ENCODE measurements at regions not wholly inside any gene's neighbourhood (a gene's known extent, or its start where the extent isn't known, plus 50 kb on each side); places are given as distances from the start of the nearest gene placed in this dataset.

GRCh38 chr17:71110326-71110725 is 941.0 kb downstream of the KCNJ2 start:
- DNase-seq: no peak

DNA sequence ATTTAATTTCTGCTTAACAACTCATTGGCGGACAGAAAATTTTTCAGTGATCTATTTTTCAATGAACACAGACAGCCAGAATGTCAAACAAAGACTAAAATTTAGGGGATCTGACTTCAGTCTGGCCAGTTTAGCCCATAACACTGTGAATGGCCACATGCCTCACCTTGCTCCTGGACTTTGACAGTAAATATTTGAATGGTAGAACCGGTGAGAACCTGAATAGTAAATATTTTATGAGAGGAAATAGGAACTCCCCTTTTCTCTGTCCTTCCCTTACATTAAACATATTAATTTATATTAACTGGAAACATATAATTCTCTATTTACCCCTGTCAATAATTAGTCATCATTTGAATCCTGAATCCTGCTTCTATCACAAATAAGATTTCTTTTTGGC is 942.1 kb downstream of the KCNJ2 start:
- DNase-seq: no peak

DNA sequence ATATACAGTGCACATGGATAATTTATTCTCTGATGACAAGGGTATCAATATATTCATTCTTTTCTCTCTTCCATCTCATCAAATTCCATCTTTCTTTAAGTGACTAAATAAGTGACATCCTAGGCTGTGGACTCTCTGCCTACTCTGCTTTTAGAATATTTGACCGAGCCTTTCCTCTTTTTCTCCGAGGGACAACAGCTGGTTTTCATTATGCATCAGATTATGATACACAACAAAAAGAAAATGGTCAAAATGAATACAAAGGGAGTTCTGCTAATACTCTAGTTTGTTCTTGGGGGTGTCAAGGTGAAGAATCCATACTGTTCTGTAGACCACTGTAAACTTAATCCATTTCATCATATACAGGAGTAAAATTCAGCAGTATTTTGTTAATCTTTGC is 942.6 kb downstream of the KCNJ2 start:
- DNase-seq: no peak

DNA sequence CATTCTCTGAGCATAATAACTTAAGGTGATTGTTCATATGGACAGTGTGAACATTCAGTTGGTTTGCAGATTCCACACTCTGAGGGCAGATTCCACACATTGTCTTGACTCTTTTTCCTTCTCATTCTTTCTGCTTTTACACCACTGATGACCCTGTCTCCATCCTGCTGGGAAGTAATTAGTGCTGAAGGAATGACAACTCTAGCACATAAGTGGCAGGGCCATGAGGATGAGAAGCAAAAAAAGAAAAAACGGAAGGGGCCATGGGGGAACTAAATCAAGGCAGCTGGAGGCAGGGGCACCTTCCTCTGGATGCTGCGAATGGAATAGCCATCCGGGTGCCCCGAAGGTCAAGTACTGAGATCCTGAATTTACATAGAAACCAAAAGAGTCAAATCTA is 944.0 kb downstream of the KCNJ2 start:
- DNase-seq: no peak

- DNase-seq: no peak
Measured at GRCh38 chr17:71114911-71115668, 945.8 kb downstream of the KCNJ2 start.

- DNase-seq: no peak
Measured at GRCh38 chr17:71115669-71115972, 946.3 kb downstream of the KCNJ2 start.

GRCh38 chr17:71117466-71117865 is 948.1 kb downstream of the KCNJ2 start:
- no peak for DNase-seq

- no peak for DNase-seq
Measured at GRCh38 chr17:71118039-71118438, 948.7 kb downstream of the KCNJ2 start.

- no peak for DNase-seq
Measured at GRCh38 chr17:71127416-71127815, 958.1 kb downstream of the KCNJ2 start.

DNA sequence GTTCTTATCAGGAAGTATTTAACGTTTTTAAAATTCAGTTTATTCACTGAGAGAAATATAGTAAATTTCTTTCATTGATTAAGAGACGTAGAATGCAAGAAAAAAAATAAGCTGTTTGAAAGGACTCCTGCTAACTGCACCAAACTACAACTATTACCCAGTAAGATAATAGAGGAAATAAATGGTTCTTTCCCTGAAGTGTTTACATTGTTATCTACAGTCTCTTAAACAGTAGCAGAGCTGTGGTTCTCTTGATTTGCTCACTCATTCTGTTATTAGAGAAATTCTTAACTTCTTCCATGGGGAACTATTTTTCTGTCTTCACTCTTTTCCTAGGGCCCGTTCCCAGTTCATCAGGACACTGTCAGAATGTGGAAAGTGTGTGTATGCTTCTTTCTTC is 973.0 kb downstream of the KCNJ2 start:
- no peak for DNase-seq

DNA sequence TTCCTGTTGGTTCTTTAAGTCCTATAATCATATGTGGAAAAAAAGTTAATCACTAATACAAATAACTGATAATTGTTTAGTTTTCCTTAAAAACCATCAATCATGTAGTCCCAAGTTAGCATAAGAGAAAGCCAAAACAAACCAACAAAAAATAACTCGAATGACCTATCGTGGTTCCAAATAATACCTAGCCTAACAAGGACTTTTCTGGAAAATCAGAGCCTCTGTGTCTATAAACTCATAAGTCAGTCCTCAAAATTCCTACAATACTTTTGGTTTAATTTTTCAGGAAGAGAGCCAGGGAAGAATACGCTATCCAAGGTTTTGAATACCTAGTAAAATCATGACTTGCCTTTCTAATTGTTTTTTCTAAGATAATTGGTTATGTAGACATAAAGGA is 975.3 kb upstream of the SOX9 start:
- DNase-seq: no peak

DNA sequence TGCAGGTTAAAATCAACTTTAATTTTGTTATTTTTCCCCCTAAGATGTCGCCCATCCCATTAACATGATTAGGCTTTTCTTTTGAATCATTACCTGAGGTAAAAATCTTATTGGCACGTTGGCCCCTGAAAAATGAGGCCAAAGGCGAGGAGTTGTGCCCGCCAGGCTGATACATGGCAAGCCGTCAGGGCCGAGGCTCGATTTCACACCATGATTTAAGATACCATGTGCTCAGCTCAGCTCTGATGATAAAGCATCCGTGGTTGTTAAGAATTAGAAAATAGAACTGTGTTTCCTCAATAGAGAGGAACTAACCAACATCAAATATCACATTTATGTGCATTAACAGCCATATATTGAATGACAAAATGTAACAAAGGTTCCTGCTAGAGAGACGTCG is 972.9 kb upstream of the SOX9 start:
- no peak for DNase-seq

DNA sequence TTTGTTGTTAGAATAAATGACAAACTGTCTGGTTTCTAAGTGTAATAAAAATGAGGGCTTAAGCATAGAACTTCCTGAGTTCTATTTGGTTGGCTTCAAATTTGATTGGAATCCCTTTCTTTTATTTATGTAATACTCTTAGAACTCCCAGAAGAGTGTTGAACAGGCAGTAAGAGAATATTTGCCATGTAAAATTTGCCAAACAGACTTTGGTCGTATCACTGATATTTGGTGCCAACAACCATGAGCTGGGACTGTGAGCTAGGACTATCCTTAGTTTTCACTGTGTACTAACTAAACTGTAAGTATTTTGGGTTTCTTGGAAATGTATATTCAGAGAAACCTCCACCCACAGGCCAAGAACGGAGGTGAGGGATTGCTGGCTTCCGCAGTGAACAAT is 971.2 kb upstream of the SOX9 start:
- no peak for DNase-seq

DNA sequence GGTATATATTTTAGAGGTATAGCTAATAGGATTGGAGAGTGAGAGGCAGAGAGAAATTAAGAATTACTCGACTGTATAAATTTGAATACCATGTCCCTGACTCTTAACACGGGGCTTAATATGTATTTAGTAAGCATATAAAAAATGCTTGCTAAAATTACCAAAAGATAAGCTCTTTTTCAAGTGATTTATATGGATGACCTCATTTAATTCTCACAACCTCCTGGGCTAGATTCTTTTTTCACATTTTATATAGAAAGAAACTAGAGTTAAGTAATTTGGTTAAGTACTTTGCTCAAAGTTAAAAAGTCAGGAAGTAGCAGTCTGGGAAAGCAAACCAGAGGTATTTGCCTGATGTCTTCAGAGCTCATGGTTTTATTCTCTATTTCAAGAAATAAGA is 963.5 kb upstream of the SOX9 start:
- no peak for DNase-seq

DNA sequence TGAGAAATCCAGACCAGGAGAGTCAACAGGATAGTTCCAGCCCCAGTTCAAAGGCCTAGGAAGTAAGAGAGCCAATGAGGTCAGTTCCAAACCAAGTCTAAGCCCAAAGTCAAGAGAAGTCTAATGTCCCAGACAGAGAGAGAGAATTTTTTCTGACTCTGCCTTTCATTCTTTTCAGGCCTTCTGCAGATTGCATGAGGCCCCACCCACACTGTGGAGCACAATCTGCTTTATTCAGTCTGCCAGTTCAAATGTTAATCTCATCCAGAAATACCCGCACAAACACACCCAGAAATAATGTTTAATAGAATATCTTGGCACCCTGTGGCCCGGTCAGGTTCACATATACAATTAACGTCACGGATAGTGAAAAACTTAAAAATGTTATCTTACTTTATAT is 962.4 kb upstream of the SOX9 start:
- no peak for DNase-seq

GRCh38 chr17:71163121-71163812 is 957.6 kb upstream of the SOX9 start:
- no peak for DNase-seq

DNA sequence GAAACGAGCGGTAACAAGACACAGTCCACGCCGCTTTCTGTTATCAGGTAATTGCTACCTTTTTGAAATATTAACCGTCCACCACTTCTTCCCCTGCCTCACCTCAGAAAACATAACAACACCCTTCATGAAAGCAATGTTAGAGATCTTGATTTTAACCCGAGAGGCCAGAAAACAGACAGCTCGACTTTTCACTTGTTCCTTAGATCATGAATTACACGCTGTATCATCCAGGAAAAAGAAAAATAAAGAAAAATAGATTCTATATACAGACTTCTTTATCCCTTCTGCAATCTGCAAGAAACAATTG is 957.1 kb upstream of the SOX9 start:
- DNase-seq: no peak

- no peak for DNase-seq
Measured at GRCh38 chr17:71164561-71164960, 956.3 kb upstream of the SOX9 start.

DNA sequence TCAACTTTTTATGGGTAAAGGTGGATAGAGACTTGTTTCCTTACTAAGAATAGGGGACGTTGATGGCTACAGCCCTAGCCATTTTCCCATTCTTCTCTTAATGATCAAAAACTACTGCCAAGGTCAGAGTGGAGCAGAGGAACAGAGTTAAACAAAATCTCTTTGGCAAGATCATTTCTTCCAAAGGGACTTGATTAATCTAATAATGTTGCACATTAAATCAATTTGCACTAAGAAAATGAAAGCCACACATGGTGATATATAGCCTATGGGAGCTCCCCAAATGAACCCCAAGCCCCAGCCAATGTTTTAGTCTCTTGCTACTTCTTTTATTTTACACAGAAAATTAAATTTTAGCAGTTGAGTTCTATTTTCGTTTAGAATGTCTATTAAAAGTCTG is 954.5 kb upstream of the SOX9 start:
- DNase-seq: no peak

DNA sequence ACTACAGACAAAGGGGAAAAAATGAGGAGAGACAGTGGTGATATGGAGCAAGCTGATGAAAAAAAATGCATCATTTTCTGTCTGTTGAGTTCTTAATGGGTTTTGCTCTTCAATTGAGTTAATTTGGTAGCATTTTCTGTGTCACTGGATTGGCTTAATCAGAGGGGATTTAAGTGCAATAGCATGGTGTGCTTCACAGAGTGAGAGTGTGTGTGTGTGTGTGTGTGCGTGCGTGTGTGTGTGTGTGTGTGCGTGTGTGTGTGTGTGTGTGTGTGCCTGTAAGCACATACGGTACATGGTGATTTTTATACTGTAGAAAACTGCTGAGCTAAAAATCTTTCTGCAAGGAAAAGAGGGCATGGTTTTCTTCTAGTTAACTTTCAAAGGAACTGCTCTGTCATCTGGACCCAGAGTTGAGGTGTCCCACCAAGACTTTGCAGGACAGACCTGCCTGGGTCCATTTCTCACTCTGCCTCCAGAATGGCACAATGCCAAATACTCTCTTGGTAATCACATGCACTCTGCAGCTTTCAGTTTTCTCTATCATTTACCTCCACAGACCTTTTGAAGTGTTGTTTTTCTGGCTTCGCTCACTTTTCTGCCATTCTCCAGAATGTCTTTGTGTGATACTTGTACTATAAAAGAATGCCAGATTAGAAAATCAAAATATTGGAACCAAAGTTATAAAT is 952.6 kb upstream of the SOX9 start:
- DNase-seq: no peak

DNA sequence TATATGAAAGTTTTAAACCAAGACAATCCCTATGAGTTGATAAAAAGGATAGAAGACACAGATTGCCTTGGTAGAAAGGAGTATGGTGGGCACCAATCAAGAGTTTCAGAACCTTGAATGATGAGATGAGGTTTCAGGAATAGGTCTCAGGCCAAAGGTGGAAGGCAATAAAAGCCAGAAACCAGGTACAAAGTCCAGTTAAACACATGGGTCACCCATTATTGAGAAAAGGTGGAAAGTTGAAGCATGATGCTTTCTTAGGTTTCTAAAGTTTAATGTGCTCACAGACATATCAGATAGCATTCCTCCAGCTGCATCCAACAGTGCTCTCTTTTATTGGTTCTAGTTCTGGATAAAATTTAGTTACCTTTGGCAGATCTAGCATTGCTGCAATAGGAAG is 950.8 kb upstream of the SOX9 start:
- no peak for DNase-seq

GRCh38 chr17:71171270-71171669 is 949.5 kb upstream of the SOX9 start:
- DNase-seq: no peak

- DNase-seq: no peak
Measured at GRCh38 chr17:71173991-71174390, 946.8 kb upstream of the SOX9 start.

GRCh38 chr17:71176331-71176730 is 944.5 kb upstream of the SOX9 start:
- DNase-seq: no peak
